T-helper 1 cell treated with Interleukin-12 subunit alpha and Interleukin-12 subunit beta and Interleukin-4 antibody, amounts not matched to agents 30 ng/mL and 1 ng/mL, for 36 hours (primary cell): ENCODE measurements at regions not wholly inside any gene's neighbourhood (a gene's known extent, or its start where the extent isn't known, plus 50 kb on each side); places are given as distances from the start of the nearest gene placed in this dataset.
"Not testable (repeated sequence)": the region's sequence is repeated elsewhere in the genome, so short reads cannot be mapped to it uniquely, and the experiment has no call there.

Experiments used
- intact Hi-C: fragments of 100-400 bp; cut with micrococcal nuclease; formaldehyde crosslinking; loops from one replicate; pipeline ENCODE4 v1.15.1; 2024

GRCh38 chr3:145246291-145246690 is 914.7 kb downstream of the PLOD2 start:
- intact Hi-C loops = no loop called here

GRCh38 chr3:145248928-145249327 is 912.1 kb downstream of the PLOD2 start:
- intact Hi-C loops = no loop called here

GRCh38 chr3:145251311-145251710 is 909.7 kb downstream of the PLOD2 start:
- intact Hi-C loops = no loop called here

GRCh38 chr3:145257967-145258366 is 903.0 kb downstream of the PLOD2 start:
- intact Hi-C loops = not testable (repeated sequence)

GRCh38 chr3:145259166-145259880 is 901.7 kb downstream of the PLOD2 start:
- intact Hi-C loops = no loop called here

GRCh38 chr3:145263458-145263857 is 897.5 kb downstream of the PLOD2 start:
- intact Hi-C loops = not testable (repeated sequence)

GRCh38 chr3:145266368-145266767 is 894.6 kb downstream of the PLOD2 start:
- intact Hi-C loops = no loop called here

- intact Hi-C loops = no loop called here
Observed at GRCh38 chr3:145269106-145269505, 891.9 kb downstream of the PLOD2 start.

GRCh38 chr3:145272684-145273083 is 888.3 kb downstream of the PLOD2 start:
- intact Hi-C loops = no loop called here

- intact Hi-C loops = no loop called here
Observed at GRCh38 chr3:145282505-145282904, 878.5 kb downstream of the PLOD2 start.

- intact Hi-C loops = no loop called here
Observed at GRCh38 chr3:145286937-145287336, 874.0 kb downstream of the PLOD2 start.

GRCh38 chr3:145290010-145290409 is 871.0 kb downstream of the PLOD2 start:
- intact Hi-C loops = no loop called here

- intact Hi-C loops = no loop called here
Observed at GRCh38 chr3:145294572-145294971, 866.4 kb downstream of the PLOD2 start.

- intact Hi-C loops = no loop called here
Observed at GRCh38 chr3:145307272-145307671, 853.7 kb downstream of the PLOD2 start.

- intact Hi-C loops = no loop called here
Observed at GRCh38 chr3:145313751-145314150, 847.2 kb downstream of the PLOD2 start.

GRCh38 chr3:145316253-145316652 is 844.7 kb downstream of the PLOD2 start:
- intact Hi-C loops = not testable (repeated sequence)

- intact Hi-C loops = no loop called here
Observed at GRCh38 chr3:145326666-145327065, 834.3 kb downstream of the PLOD2 start.

- intact Hi-C loops = not testable (repeated sequence)
Observed at GRCh38 chr3:145333427-145333826, 827.6 kb downstream of the PLOD2 start.

- intact Hi-C loops = no loop called here
Observed at GRCh38 chr3:145333931-145334330, 827.1 kb downstream of the PLOD2 start.

- intact Hi-C loops = no loop called here
Observed at GRCh38 chr3:145355206-145355605, 805.8 kb downstream of the PLOD2 start.

GRCh38 chr3:145357453-145357852 is 803.5 kb downstream of the PLOD2 start:
- intact Hi-C loops = no loop called here

- intact Hi-C loops = no loop called here
Observed at GRCh38 chr3:145359040-145359439, 801.9 kb downstream of the PLOD2 start.

GRCh38 chr3:145368748-145369147 is 792.2 kb downstream of the PLOD2 start:
- intact Hi-C loops = no loop called here

GRCh38 chr3:145370870-145371269 is 790.1 kb downstream of the PLOD2 start:
- intact Hi-C loops = no loop called here
